K562 (cell line): ENCODE measurements at regions not wholly inside any gene's neighbourhood (a gene's known extent, or its start where the extent isn't known, plus 50 kb on each side); places are given as distances from the start of the nearest gene placed in this dataset.

Experiments
- DIDO1 ChIP-seq: fragments of 450-650 bp; IDR thresholded peaks from 2 replicates; pipeline ENCODE4 v1.6.1; 2016; ENCODE audit warnings: low read depth, missing biosample characterization, missing genetic modification characterization
- HCFC1 ChIP-seq: IDR thresholded peaks from 2 replicates; pipeline ENCODE4 v1.6.1; 2012; ENCODE audit warnings: low read depth, low read length, improper control_type of control experiment
- JUN ChIP-seq, 2 experiments: sonication (generic) in 1 of 2; formaldehyde crosslinking in 1 of 2; IDR thresholded peaks; 2 replicates each; pipeline versions ENCODE4 v1.6.1 to v1.8.0; 2012 to 2022; ENCODE audit warnings: borderline replicate concordance in 2 of 2, mild to moderate bottlenecking in 2 of 2, improper control_type of control experiment in 1 of 2, low read depth in 1 of 2, low read length in 1 of 2, missing genetic modification reagents in 1 of 2
- LEF1 ChIP-seq: fragments of 450-650 bp; IDR thresholded peaks from 2 replicates; pipeline ENCODE4 v1.6.1; 2016; ENCODE audit warnings: mild to moderate bottlenecking
- PHB2 ChIP-seq: fragments of 450-650 bp; IDR thresholded peaks from 2 replicates; pipeline ENCODE4 v1.6.1; 2017; ENCODE audit warnings: low read depth
- POLR2A ChIP-seq: fragments of 450-650 bp; conservative IDR thresholded peaks from 2 replicates; pipeline ENCODE4 v1.6.1; 2016
- POLR2AphosphoS5 ChIP-seq: IDR thresholded peaks from 2 replicates; pipeline ENCODE4 v1.6.1; 2011; ENCODE audit warnings: mild to moderate bottlenecking, low read depth, low read length, moderate library complexity; ENCODE audit not compliant: control insufficient read depth, insufficient read depth
- SOX6 ChIP-seq: fragments of 450-650 bp; IDR thresholded peaks from 2 replicates; pipeline ENCODE4 v1.6.1; 2014; ENCODE audit warnings: mild to moderate bottlenecking
- SP1 ChIP-seq: sonication (generic); formaldehyde crosslinking; IDR thresholded peaks from 2 replicates; pipeline ENCODE4 v1.8.1; 2022; ENCODE audit warnings: mild to moderate bottlenecking, missing genetic modification reagents
- STAT5B ChIP-seq: fragments of 250-450 bp; sonication (Bioruptor Pico); IDR thresholded peaks from 2 replicates; pipeline ENCODE4 v1.8.0; 2021; ENCODE audit warnings: mild to moderate bottlenecking, inconsistent platforms
- ZNF24 ChIP-seq: fragments of 450-650 bp; IDR thresholded peaks from 2 replicates; pipeline ENCODE4 v1.6.1; 2016
- ZNF695 ChIP-seq: fragments of 450-650 bp; formaldehyde crosslinking; IDR thresholded peaks from 2 replicates; pipeline ENCODE4 v1.4.0; 2020; ENCODE audit warnings: mild to moderate bottlenecking, moderate library complexity
- TF ChIP-seq, protein P1 (sequence below), 3 experiments: IDR thresholded peaks in 2 of 3; conservative IDR thresholded peaks in 1 of 3; 2 replicates each; pipeline ENCODE4 v1.5.1; 2011 to 2012; ENCODE audit warnings: low read length in 3 of 3, mild to moderate bottlenecking in 3 of 3, control low read depth in 2 of 3, improper control_type of control experiment in 1 of 3, inconsistent platforms in 1 of 3, low read depth in 1 of 3, mixed read lengths in 1 of 3, moderate library complexity in 1 of 3; ENCODE audit not compliant: insufficient read depth in 2 of 3
- TF ChIP-seq, protein P2 (sequence below): sonication (generic); formaldehyde crosslinking; IDR thresholded peaks from 2 replicates; pipeline ENCODE4 v1.8.1; 2023; ENCODE audit warnings: mild to moderate bottlenecking, missing genetic modification reagents

GRCh38 chr4:19134685-19135084, 1113.1 kb upstream of the LCORL start:
- no peak for TF ChIP-seq PHB2
- no peak for TF ChIP-seq JUN (IDR thresholded peaks at IDR 0.05; ENCODE audit: borderline replicate concordance, low read depth, low read length)
- TF ChIP-seq JUN (CRISPR knock-in tag; IDR thresholded peaks at IDR 0.05; ENCODE audit: borderline replicate concordance), result no peak
- no peak for TF ChIP-seq SP1 (CRISPR knock-in tag)
- no peak for TF ChIP-seq HCFC1
- TF ChIP-seq DIDO1 (tag), result no peak
- no peak for TF ChIP-seq ZNF695
- TF ChIP-seq SOX6, result no peak
- TF ChIP-seq ZNF24, result no peak
- TF ChIP-seq, protein P1, sequence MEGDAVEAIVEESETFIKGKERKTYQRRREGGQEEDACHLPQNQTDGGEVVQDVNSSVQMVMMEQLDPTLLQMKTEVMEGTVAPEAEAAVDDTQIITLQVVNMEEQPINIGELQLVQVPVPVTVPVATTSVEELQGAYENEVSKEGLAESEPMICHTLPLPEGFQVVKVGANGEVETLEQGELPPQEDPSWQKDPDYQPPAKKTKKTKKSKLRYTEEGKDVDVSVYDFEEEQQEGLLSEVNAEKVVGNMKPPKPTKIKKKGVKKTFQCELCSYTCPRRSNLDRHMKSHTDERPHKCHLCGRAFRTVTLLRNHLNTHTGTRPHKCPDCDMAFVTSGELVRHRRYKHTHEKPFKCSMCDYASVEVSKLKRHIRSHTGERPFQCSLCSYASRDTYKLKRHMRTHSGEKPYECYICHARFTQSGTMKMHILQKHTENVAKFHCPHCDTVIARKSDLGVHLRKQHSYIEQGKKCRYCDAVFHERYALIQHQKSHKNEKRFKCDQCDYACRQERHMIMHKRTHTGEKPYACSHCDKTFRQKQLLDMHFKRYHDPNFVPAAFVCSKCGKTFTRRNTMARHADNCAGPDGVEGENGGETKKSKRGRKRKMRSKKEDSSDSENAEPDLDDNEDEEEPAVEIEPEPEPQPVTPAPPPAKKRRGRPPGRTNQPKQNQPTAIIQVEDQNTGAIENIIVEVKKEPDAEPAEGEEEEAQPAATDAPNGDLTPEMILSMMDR (IDR thresholded peaks at IDR 0.05 in 2 of 3, conservative IDR thresholded peaks at IDR 0.05 in 1 of 3; ENCODE audit: insufficient read depth in 2 of 3, low read depth in 1 of 3, low read length in 3 of 3), result no peak
- TF ChIP-seq POLR2AphosphoS5, result no peak
- TF ChIP-seq LEF1, result no peak
- TF ChIP-seq, protein P2, sequence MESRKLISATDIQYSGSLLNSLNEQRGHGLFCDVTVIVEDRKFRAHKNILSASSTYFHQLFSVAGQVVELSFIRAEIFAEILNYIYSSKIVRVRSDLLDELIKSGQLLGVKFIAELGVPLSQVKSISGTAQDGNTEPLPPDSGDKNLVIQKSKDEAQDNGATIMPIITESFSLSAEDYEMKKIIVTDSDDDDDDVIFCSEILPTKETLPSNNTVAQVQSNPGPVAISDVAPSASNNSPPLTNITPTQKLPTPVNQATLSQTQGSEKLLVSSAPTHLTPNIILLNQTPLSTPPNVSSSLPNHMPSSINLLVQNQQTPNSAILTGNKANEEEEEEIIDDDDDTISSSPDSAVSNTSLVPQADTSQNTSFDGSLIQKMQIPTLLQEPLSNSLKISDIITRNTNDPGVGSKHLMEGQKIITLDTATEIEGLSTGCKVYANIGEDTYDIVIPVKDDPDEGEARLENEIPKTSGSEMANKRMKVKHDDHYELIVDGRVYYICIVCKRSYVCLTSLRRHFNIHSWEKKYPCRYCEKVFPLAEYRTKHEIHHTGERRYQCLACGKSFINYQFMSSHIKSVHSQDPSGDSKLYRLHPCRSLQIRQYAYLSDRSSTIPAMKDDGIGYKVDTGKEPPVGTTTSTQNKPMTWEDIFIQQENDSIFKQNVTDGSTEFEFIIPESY (CRISPR knock-in tag), result no peak
- TF ChIP-seq POLR2A, result no peak
- TF ChIP-seq STAT5B (CRISPR knock-in tag), result no peak
